GM12873 (cell line): ENCODE measurements at regions not wholly inside any gene's neighbourhood (a gene's known extent, or its start where the extent isn't known, plus 50 kb on each side); places are given as distances from the start of the nearest gene placed in this dataset.

ENCODE experiments used
- CTCF ChIP-seq: IDR thresholded peaks from 2 replicates; pipeline ENCODE4 v1.5.1; 2012; ENCODE audit warnings: low read depth, mild to moderate bottlenecking, moderate library complexity, low read length, control low read depth; ENCODE audit not compliant: insufficient read depth; ENCODE audit errors: missing control alignments

GRCh38 chr13:72284791-72285190 lies 417.8 kb upstream of the DACH1 start:
- no peak for TF ChIP-seq CTCF

GRCh38 chr13:72261732-72262131 lies 394.7 kb upstream of the DACH1 start:
- TF ChIP-seq CTCF: no peak

GRCh38 chr13:72259528-72259927 lies 392.5 kb upstream of the DACH1 start:
- no peak for TF ChIP-seq CTCF

- no peak for TF ChIP-seq CTCF
Measured at GRCh38 chr13:72258340-72258981, 391.5 kb upstream of the DACH1 start.

- TF ChIP-seq CTCF: peak; percentile 15
Measured at GRCh38 chr13:72255908-72256307, 388.9 kb upstream of the DACH1 start.

GRCh38 chr13:72253754-72254153 lies 386.8 kb upstream of the DACH1 start:
- no peak for TF ChIP-seq CTCF

- no peak for TF ChIP-seq CTCF
Measured at GRCh38 chr13:72246396-72246795, 379.4 kb upstream of the DACH1 start.
